HG03060 (cell line): ENCODE measurements at regions not wholly inside any gene's neighbourhood (a gene's known extent, or its start where the extent isn't known, plus 50 kb on each side); places are given as distances from the start of the nearest gene placed in this dataset.
A peak's percentile ranks its signal among the peaks of the same experiment; 100 is the strongest.

Experiments used
- ATAC-seq: cut with Tn5 transposase; IDR thresholded peaks from one replicate; pipeline ENCODE4 v1.9.1; 2021; ENCODE audit warnings: low read depth, moderate number of reproducible peaks; ENCODE audit not compliant: unreplicated experiment

GRCh38 chr4:89556601-89557305 lies 249.2 kb upstream of the GPRIN3 start:
- ATAC-seq: no peak

GRCh38 chr4:89551191-89551590 lies 243.6 kb upstream of the GPRIN3 start:
- ATAC-seq: no peak

GRCh38 chr4:89549907-89550306 lies 242.3 kb upstream of the GPRIN3 start:
- ATAC-seq: no peak

GRCh38 chr4:89545315-89545714 lies 237.7 kb upstream of the GPRIN3 start:
- ATAC-seq: no peak

DNA sequence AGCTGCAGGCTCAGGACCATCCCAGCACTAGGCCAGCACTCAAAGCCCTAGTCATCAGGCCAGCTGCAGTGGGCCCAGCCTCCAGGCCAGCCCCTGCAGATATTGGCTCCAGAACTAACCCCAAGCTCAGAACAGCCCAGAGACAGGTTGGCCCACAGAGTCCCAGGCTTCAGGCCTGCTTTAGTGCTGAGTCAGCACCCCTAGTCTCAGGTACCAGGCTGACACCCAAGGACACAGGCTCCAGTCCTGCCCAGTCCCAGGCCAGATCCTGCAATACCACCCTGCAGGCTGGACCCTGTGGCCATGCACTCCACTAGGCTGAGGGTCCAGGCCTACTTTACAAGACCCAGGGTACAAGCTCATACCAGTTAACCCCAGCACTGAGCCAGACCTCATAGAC lies 234.4 kb upstream of the GPRIN3 start:
- no peak for ATAC-seq

- no peak for ATAC-seq
Measured at GRCh38 chr4:89539797-89540711, 232.5 kb upstream of the GPRIN3 start.

GRCh38 chr4:89539374-89539773 lies 231.8 kb upstream of the GPRIN3 start:
- no peak for ATAC-seq

DNA sequence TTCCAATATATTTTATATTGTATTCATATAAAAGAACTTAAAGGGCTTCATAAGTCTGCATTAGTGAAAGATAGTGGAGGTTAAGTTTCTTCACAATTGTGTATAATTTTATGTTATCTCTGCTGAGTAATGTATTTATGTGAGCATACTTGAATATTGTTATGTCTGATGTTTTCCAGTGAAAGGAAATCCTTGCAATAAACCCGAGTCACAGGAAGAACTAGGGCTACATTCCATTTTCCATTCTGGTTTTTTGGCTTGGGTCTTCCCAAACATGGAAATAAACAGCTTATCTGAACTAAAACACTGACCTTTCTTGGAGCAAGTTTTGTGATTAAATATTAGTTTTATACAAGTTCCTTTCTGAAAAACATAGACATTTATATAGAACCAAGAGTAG lies 231.3 kb upstream of the GPRIN3 start:
- no peak for ATAC-seq

GRCh38 chr4:89538171-89538570 lies 230.6 kb upstream of the GPRIN3 start:
- no peak for ATAC-seq

GRCh38 chr4:89537281-89537680 lies 229.7 kb upstream of the GPRIN3 start:
- ATAC-seq: no peak

DNA sequence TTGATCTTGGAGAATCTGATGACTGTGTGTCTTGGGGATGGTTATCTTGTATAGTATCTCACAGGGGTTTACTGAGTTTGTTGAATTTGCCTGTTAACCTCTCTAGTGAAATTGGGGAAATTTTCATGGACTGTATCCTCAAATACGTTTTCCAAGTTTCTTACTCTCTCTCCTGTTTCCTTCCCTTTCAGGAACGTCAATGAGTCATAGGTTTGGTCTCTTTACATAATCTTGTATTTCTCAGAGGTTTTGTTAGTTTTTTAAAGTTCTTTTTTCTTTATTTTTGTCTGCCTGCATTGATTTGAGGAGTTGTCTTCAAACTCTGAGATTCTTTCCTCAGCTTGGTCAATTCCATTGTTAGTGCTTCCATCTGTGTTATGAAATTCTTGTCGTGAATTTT lies 227.7 kb upstream of the GPRIN3 start:
- no peak for ATAC-seq

DNA sequence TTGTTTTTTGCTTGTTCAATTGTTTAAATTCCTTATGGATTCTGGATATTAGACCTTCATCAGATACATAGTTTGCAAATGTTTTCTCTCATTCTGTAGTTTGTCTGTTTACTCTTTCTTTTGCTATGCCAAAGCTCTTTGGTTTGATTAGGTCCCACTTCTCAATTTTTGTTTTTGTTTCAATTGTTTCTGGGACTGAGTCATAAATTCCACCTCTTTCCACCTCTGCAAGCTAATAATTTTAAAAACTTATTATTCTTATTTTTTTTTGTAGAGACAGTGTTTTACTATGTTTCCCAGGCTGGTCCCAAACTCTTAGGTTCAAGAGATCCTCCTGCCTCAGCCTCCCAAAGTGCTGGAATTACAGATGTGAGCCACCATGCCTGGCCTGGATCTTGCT lies 226.8 kb upstream of the GPRIN3 start:
- ATAC-seq: no peak

- ATAC-seq: no peak
Measured at GRCh38 chr4:89531932-89532640, 224.5 kb upstream of the GPRIN3 start.

- no peak for ATAC-seq
Measured at GRCh38 chr4:89528526-89529133, 221.0 kb upstream of the GPRIN3 start.

GRCh38 chr4:89521826-89522225 lies 214.2 kb upstream of the GPRIN3 start:
- no peak for ATAC-seq

GRCh38 chr4:89519771-89520320 lies 212.2 kb upstream of the GPRIN3 start:
- no peak for ATAC-seq

GRCh38 chr4:89518259-89518658 lies 210.7 kb upstream of the GPRIN3 start:
- ATAC-seq: no peak

- no peak for ATAC-seq
Measured at GRCh38 chr4:89514811-89515210, 207.2 kb upstream of the GPRIN3 start.

DNA sequence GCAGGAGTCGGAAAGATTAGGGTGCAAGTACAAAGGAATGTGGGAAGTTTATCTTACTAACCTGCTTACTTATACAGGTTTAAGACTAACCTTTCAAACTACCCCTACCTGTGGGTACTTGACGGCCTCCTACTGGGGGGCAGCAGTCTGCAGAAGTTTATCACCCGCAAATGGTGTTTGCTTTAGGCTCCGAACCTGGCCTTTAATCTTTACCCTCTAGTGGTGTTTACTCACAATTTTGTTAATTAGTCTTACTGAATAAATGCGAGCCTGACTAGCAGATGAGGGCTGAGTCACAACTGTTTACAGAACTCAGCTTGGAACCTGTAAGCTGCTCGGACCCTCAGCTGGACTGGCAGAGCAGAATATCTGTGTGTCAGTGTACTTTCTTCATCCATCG lies 204.2 kb upstream of the GPRIN3 start:
- no peak for ATAC-seq

DNA sequence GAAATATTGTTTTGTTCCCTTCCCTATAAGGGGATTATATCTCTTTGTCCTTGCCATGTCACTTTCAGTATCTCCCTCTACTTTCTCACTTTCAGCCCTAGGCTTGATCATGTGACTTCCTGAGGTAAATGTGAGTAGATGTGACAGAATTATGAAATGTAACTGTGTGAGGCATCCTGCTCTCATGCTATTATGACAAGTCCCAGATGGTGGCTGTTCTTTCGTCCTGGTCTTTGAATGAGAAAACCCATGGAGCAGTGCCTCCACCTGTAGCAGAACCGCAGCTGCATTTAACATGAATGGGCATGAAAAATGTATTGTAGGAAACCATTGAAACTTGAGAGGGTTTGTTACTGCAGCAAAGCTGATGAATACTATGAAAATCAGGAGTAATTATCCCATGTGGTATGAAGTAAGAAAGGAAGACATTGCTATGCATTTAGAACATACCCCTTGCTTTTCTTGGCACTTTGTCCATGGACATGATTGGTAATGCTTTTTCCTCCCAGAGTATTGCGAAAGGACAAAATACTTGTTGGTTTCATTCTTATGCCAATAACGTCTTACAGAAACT lies 202.2 kb upstream of the GPRIN3 start:
- peak; percentile 100 for ATAC-seq
